GM21423 (cell line): ENCODE measurements at regions not wholly inside any gene's neighbourhood (a gene's known extent, or its start where the extent isn't known, plus 50 kb on each side); places are given as distances from the start of the nearest gene placed in this dataset.
"Not testable (repeated sequence)": the region's sequence is repeated elsewhere in the genome, so short reads cannot be mapped to it uniquely, and the experiment has no call there.

Source experiments
- ATAC-seq: cut with Tn5 transposase; IDR thresholded peaks from one replicate; pipeline ENCODE4 v1.9.1; 2021; ENCODE audit warnings: mild to moderate bottlenecking, moderate library complexity; ENCODE audit not compliant: unreplicated experiment

DNA sequence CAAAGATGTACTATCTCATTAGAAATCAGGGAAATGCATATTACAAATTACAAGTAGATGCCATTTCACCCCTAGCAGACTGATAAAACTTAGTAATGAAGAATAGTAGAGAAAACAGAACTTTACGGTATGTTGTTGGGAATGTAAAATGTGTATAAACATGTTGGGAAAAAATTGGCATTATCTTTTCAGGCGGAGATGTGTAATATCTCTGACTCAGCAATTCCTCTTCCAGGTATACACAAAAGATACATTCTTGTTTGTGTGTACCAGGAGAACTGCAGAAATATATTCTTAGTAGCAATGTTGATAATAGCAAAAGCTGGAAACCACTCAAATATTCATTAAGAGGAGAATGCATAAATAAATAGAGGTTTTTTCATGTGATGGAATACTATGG lies 204.5 kb downstream of the LPIN1 start:
- no peak for ATAC-seq

DNA sequence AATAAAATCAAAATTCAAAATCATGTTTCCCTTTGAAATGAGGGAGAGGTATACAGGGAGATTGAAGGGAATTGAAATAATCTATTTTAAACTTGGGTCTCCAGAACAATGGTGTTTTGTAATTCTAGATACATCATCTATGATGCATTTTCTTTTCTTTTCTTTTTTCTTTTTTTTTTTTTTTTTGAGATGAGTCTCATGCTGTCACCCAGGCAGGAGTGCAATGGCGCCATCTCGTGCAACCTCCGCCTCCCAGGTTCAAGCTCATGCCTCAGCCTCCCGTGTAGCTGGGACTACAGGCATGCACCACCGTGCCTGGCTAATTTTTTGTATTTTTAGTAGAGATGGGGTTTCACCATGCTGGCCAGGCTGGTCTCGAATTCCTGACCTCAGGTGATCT lies 205.1 kb downstream of the LPIN1 start:
- not testable (repeated sequence) for ATAC-seq

DNA sequence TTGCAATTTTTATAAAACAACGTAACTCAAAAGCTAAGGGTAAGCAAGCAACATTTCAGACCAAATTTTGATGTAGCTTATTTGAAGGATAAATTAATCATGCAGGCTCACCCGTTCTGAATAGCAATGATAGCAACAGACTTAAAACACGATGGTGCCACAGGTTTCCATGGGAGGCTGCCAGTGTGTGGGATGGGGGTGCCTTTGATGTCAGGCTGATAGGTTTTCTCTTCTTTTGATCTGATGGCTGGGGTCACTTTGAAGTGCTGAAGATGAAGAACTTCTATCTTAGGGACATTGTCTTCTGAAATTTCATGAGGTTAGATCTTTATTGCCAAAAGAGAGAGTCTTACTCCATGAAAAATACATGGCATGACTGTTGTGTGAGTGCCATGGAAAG lies 206.8 kb downstream of the LPIN1 start:
- ATAC-seq: no peak

DNA sequence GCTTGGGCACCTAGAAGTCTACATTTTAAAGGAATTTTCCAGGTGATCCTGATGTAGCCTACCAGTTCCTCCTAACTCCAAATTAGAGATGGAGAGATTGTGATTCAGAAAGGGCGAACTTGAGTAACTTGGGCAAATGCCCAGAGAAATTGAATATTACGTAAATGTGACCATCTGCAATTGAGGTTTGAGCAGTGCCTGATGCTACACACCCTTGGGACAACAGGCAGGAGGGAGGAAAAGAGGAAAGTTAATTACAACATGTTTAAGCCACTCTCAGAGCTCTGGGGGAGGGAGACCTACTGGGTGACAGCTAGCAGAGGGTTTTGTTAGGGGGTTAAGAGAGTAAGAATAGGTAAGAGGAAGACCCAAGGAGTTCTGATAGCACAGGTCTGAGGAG lies 208.9 kb downstream of the LPIN1 start:
- no peak for ATAC-seq

DNA sequence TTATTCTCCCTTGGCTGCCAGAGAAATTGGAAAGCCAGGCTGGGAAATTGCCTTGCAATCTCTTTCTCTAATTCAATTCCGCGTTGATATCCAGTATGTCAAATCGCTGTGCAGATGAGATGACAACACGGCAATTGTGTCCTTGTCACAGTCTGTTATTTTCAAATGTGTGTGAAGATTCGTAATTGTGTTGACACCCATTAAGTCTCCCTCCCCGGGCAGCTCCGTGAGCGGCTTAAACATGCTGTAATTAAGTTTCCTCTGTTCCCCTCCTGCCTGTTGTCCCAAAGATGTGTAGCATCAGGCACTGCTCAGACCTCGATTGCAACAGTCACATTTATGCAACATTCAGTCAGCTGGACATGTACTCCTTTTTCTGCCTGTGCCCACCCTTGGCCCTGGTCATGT lies 209.5 kb downstream of the LPIN1 start:
- no peak for ATAC-seq

DNA sequence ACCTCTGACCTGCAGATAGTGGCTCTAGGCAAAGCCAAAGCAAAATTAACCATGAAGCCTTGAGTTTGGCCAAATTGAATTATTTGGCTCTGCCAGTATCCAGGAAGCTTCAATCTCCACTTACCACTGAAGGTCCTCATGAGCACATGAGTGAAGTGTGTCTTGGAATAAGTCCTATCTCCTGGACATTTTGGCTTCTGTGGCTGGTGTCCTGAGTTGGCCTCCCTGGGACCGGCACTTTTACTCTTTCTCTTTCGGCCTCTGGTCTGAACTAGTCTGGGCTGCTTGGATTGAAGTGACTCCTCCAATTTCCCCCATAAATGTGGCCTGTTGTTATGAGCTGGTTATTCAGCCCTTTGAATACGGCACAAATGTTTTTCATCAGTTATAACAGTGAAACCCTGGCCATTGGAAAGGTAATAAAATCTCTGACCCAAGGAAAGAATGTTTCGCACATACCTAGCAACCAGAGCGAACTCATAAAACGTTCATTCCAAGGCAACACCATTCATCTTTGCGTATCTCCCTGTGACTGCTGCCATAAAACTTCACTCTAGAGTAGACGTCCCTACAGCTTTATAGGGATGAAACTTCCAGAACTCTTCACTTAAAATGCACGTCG lies 216.4 kb downstream of the LPIN1 start:
- ATAC-seq: no peak

DNA sequence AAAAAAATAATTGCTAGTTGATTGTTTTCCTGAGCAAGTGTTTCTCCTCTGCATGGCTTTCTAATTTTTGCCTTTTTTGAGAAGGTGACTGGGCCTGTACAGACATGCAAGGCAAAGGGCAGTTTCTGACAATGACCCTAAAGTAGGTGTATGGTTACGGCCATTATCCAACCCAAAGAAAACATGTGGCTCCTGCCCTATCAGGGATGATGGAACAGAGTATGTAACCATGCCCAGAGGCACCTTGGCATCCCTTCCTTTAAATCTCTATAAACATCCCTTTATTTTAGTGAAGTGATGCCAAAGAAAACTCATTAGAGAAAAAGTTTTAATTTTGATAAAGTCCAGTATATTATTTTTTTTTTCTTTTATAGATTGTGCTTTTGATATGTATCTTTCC lies 217.5 kb downstream of the LPIN1 start:
- no peak for ATAC-seq

DNA sequence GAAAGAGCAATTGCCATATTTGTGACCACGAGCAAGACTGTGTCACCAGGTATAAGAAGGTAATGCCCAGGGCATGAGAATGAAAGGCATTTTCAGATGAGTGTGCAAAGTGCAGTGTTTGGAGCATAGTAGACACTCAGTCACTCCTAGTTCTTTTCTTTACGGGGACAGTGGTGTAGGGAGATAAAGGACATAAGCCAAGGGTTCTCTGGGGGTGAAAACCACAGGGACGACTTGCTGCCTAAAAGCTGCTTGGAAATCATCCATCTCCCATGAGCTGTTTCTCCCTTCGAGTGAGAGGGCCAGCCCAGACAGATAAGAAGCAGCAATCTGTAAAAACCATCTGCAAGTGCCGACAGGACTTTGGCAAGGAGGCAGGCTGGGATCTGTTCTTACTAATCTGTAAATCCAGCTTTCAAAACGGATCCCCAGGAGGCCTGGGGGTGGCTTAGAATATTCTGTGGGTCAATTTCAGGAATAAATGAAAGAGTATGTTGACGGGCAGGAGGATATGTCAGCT lies 221.6 kb downstream of the LPIN1 start:
- ATAC-seq: no peak

DNA sequence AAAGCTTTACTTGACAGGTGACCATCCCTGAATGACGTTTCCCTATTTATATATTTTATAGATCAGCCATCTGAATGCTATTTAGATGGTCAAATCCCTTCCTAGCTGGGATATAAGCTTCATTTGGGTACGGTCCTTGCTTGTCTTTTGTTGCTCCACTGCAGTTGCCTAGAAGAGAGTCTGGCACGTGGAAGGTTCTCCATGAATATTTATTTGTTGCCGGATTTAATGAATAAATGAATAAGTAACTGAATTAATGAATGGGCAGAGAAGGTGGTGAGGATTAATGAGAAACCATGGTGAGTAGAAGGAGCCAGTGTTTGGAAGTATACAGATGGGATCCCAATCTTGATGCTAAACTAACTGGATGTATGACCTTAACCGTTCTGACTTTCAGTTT lies 222.1 kb downstream of the LPIN1 start:
- ATAC-seq: no peak

DNA sequence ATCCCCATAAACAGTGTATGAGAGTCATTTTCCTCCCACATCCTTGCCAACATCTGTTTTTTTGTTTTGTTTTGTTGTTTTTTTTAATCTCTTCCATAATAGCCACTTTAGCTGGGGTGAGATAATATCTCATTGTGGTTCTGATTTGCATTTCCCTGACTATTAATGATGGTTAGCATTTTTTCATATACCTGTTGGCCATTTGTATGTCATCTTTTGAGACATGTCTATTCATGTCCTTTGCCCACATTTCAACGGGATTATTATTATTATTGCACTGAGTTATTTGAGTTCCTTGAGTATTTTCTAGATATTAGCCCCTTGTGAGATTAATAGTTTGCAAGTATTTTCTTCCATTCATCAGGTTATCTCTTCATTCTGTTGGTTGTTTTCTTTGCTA lies 223.3 kb downstream of the LPIN1 start:
- ATAC-seq: no peak

DNA sequence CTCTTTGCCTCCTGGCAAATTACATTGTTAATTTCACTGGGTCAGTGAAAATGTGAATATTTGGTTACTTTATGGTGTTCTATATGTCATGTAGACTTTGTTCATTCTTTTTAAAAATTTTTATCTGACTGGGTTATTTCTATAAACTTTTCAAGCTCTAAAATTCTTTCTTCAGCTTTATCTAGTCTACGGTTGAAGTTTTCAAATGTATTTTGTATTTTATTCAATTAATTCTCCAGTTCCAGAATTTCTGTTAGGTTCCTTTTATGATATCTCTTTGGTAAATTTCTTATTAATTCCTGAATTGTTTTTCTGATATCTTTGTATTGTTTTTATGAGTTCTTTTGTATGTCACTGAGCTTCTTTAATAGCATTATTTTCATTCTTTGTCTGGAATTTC lies 228.1 kb downstream of the LPIN1 start:
- no peak for ATAC-seq

DNA sequence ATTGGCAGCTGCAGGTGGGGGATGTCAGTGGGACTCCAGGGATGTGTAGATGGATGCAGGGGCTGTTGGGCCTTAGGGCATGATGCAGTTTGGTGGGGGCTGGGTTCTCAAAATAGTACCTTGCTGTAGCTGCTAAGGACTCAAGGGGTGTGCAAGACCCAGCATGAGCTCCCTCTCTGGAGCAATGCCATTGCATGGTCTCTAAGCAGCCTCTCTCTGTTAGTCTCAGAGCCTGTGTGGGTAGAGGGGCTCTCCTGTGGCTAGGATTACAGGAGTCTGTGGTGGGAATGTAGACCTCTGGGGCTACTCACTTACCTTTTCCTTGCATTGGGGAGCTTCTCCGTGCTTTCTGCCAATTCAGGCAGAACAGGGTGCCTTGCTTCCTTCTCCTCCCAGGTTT lies 228.9 kb downstream of the LPIN1 start:
- no peak for ATAC-seq

DNA sequence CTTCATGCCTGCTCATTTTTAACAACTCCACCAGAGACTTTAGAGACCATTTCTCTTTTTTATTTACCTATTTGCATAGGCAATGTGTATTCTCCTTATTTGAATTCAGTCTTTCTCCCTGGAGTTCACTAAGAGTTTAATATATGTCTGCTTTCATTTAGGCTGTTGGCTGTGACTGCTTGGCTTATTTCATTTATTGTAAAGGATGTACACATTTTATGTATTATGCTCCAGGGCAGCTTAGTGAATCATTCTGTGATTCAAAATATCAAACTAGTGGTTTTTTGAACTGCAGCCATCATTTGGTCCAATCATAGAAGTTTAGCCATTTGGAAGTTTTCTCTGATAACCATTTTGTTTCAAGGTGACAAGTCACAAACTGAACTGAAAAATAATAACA lies 229.6 kb downstream of the LPIN1 start:
- no peak for ATAC-seq

DNA sequence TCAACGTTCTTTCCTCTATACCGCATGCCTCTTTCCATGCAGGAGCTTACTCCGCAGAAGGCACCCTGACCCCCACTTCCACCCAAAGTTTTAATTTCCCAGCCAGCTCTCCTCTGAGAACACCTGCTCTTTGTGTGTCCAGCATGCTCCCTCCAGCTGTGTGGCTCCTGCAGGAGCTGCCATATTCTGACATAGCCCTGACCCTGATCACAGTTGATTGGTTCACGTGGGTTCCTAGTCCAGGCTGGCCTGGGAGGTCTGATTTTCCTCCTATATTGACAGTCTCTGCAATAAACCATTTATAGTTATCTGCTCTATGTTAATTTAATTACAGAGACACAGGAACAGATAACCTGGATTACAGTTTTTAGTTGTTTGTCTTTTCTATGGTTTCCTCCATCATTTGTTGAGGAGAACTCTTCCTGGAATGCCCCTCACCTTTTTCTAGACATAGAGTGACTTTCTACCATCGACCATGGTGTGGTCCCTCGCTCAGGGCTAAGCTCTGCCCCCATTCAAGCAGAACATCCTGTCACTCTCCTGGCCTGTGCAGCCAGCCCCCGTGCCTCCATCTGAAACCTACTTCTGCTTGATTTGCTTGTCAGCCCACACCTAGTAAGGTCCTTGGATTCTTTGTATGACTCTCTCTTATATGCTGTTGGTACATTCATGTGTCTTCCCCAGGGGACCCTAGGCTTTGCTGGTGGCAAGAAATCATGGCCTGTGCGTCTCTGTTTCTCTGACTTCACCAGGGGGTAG lies 231.5 kb downstream of the LPIN1 start:
- ATAC-seq: no peak

DNA sequence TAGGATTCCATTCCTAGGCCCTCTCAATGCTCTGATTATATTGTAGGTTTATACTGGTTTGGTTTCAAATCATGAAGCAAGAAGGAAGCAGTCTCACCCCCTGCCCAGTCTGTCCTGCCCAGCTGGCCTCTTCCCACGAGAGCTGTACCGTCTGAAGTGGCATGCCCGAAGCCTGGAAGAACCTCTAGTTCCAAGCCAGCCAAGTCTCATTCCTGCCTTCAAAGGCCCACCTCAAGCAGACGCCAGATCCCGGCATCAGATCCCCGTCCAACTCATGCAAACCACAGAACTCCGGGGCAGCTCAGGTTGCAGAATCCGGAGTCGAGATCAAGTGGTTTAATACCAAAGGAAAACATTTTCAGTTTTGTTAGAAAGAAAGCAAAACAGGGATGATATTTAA lies 234.4 kb downstream of the LPIN1 start:
- ATAC-seq: no peak

DNA sequence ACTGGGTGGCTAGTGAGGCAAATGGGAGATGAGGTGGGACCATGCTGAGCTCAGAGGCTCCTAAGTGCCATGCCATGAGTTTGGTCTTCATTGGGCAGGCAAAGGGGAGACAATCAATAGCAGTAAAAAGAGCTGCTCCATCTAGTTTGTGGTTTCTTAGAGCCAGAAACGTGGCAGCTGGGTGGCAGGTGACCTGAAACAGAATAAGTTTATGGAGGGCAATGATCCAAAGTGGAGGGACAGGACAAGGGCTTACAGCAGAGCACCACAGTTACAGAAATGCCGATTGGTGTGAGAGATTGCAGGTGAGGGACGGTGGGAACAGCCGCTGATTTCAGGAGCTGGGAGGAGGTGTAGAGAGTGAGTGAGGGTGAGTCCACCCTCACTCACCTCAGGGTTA lies 237.0 kb downstream of the LPIN1 start:
- no peak for ATAC-seq

DNA sequence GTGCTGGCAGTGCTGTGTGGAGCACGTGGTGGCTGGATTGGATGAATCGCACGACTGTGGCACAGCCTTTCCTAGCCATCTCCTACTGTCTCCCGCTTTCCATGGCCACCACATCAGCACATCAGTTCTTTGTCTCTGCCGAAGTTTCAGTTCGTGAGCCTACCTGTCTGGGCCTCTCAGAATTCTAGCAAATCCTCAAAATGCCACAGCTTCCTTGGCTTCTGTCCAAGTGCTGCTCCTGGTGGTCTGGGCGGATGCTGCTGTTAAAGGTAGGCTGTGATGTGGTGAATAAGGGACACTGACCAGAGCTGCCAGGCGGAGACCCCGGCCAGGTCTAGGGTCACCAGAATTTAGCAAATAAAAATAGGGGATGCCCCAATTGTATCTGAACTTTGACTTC lies 237.4 kb downstream of the LPIN1 start:
- ATAC-seq: no peak

DNA sequence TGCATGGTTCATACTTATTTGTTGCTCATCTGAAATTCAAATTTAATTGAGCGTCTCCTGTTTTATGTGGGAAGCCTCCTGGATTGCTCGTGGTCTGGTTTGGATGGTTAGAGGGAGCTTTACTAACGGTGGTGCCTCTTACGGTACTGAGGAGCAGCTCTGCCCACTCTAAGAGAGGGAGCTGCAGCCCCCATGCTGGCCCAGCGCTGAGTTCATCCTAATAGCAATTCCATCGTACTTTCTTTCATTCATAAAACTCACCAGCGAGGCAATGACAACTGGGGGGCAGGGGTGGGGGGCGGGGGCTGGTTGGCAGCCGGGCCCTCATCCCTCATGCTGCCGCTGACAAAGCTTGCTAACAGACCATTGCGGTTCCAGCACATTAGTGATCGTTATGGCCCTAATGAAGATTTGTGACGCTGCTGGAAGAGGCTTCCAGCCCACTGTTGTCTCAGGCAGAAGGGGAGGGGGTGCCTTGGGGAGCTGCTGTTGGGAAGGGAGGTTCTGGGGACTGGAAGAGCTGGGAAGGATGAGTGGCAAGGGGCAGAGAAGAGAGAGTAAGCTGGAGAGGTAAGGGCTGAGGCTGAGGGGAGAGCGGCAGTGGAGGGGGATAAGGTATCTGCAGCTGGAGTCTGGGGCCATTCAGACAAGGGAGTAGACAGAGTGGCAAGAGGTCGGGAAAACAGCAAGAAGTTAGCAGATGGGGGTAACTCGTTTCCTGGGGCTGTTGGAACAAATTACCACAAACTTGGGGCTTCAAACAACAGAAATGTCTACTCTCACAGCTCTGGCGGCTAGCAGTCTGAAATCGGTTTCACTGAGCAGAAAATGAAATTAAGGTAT lies 238.1 kb downstream of the LPIN1 start:
- no peak for ATAC-seq

DNA sequence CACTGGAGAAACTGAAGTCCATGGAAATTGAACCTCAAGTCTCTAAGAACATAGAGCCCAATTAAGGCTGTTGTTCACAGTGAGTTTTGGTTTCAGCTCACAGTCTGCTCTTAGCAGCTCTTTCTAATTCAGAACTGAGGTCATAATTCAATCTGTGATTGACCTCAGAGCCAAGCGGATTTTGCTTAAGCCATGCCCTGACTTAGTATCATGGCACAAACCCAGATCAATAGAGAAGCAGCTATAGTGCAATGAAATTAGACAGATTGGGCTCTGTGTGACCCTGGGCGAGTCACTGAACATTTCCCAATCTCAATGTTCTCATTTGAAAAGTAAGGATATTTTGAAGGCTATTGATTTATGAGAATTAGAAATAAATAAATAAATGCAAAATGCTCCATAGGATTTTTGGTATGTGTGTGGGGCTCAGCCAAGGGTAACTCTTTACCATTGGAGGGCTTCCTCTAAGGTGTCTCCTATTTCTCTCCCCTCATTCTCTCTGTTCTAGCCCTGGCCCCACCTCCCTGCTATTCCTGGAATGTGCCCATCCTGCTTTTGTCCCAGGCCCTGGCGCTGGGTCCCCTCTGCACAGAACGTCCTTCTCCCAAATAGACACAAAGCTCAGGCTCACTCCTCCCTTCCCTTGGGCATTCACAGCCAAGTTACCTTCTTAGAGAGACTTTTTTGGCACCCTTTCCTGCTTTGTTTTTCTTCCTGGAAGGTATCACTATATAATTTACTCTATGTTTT lies 239.6 kb downstream of the LPIN1 start:
- ATAC-seq: no peak

DNA sequence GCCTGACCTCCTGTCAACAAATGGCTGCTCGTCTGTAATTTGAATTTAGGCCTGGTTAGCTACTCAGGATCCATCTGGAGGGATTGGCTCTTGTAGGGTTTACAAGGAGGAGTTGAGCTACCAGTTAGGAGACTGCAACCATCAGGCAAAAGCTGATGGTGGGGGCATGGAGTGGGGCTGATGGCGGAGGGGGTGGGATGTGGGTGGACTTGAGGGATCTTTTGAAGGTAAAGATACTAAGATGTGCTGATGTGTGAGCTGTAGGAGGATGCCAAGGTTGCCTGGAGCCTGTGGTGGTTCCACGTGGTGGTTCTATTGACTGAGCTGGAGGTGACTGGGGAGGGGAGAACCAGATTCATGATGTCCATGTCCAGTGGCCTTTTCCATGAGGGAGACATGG lies 240.7 kb downstream of the LPIN1 start:
- ATAC-seq: no peak
